CD4-positive, alpha-beta T cell (primary cell): ENCODE measurements at regions not wholly inside any gene's neighbourhood (a gene's known extent, or its start where the extent isn't known, plus 50 kb on each side); places are given as distances from the start of the nearest gene placed in this dataset.

ENCODE experiments used
- ATAC-seq: fragments of 200-7000 bp; cut with Tn5 transposase; one replicate; pipeline ENCODE4 v1.10.0; 2022; ENCODE audit warnings: mild to moderate bottlenecking; ENCODE audit not compliant: poor library complexity
- CTCF ChIA-PET: fragments of 350-600 bp; sonication (Branson Sonifier 250); formaldehyde crosslinking; loops from one replicate; lab custom pipeline; 2021; ENCODE audit warnings: antibody characterized with exemption, inconsistent platforms; lab: Charles Lee
- POLR2A ChIA-PET: fragments of 350-600 bp; sonication (Branson Sonifier 250); formaldehyde crosslinking; loops from one replicate; lab custom pipeline; 2021; ENCODE audit warnings: antibody characterized with exemption, inconsistent platforms; lab: Charles Lee
- DNase-seq, 14 experiments: peaks; one replicate each; pipeline ENCODE4 v3.0.0-alpha.2; 2013 to 2020; ENCODE audit warnings: mixed read lengths in 2 of 14
- H3K27ac ChIP-seq, 2 donors: one replicate each; pipeline versions ENCODE4 v1.5.1 to v1.7.0; 2013; ENCODE audit warnings: low read length in 2 of 2, low read depth in 1 of 2, mild to moderate bottlenecking in 1 of 2
- H3K27me3 ChIP-seq, 2 experiments: 1 replicate in 1 of 2; 2 replicates in 1 of 2; pipeline versions ENCODE4 v1.6.1 to v1.7.0; 2013; ENCODE audit warnings: low read length in 2 of 2, control low read depth in 1 of 2, mild to moderate bottlenecking in 1 of 2, moderate library complexity in 1 of 2; ENCODE audit not compliant: insufficient read depth in 2 of 2, control insufficient read depth in 1 of 2
- H3K36me3 ChIP-seq: one replicate; pipeline ENCODE4 v1.6.1; 2013; ENCODE audit warnings: low read length, control low read depth; ENCODE audit not compliant: insufficient read depth
- H3K4me1 ChIP-seq: one replicate; pipeline ENCODE4 v1.6.1; 2013; ENCODE audit warnings: low read length, control low read depth; ENCODE audit not compliant: insufficient read depth
- H3K4me3 ChIP-seq: one replicate; pipeline ENCODE4 v1.5.1; 2013; ENCODE audit warnings: mild to moderate bottlenecking, low read length, moderate library complexity
- H3K9me3 ChIP-seq, 2 experiments: 1 replicate in 1 of 2; 2 replicates in 1 of 2; pipeline versions ENCODE4 v1.6.1 to v1.7.0; 2013; ENCODE audit warnings: low read length in 2 of 2, mild to moderate bottlenecking in 2 of 2, control low read depth in 1 of 2, moderate library complexity in 1 of 2; ENCODE audit not compliant: control insufficient read depth in 1 of 2, insufficient read depth in 1 of 2
- H3K27ac Mint-ChIP-seq: one replicate; pipeline ENCODE4 v1.8.0; 2020; ENCODE audit warnings: mixed read lengths
- H3K27me3 Mint-ChIP-seq: one replicate; pipeline ENCODE4 v1.8.0; 2021; ENCODE audit warnings: mixed read lengths
- H3K36me3 Mint-ChIP-seq: one replicate; pipeline ENCODE4 v1.8.0; 2021; ENCODE audit warnings: low read depth, mixed read lengths
- H3K4me1 Mint-ChIP-seq: one replicate; pipeline ENCODE4 v1.8.0; 2021; ENCODE audit warnings: low read depth, mixed read lengths
- H3K4me3 Mint-ChIP-seq: one replicate; pipeline ENCODE4 v1.8.0; 2020; ENCODE audit warnings: mild to moderate bottlenecking, mixed read lengths
- H3K9me3 Mint-ChIP-seq: one replicate; pipeline ENCODE4 v1.8.0; 2020; ENCODE audit warnings: mixed read lengths
- CTCF ChIP-seq: fragments of 200-600 bp; IDR thresholded peaks from one replicate; pipeline ENCODE4 v1.8.0; 2022; ENCODE audit warnings: antibody characterized with exemption, mild to moderate bottlenecking
- intact Hi-C, 2 experiments: fragments of 100-400 bp; cut with DNase I in 1 of 2; cut with micrococcal nuclease in 1 of 2; formaldehyde crosslinking; loops; one replicate each; pipeline versions ENCODE4 v1.15.1 to v1.9.0; 2023 to 2025; cut with DNase I, micrococcal nuclease

DNA sequence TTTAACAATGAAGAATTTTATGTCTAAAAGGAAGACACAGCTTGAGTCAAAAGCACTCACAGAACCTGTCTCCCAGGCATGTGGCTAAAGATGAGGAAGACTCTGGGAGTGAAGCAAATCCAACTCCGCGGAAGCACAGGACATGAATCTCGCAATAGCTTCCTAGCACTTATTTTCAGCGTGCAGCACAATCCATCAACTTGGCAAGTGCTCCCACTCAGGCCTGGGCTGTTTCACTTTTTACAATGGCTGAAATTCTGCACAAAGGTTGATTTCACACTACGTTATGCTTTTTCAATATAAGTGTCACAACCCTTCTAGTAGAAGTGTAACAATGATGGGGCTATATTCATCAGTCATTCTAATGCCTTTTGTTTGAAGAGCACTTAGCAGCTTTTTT, 180.2 kb downstream of the XPNPEP1 start:
- Mint-ChIP-seq H3K9me3 (no peaks in the 10 kb centered on the region), H3K27me3 (peaks cover 29% of the 10 kb centered on the region), H3K36me3 (no peaks in the 10 kb centered on the region), H3K4me1 (no peaks in the 10 kb centered on the region), H3K27ac (no peak overlapping the region), H3K4me3 (no peak overlapping the region)
- intact Hi-C loops = no loop called here
- ATAC-seq = no peak
- POLR2A ChIA-PET = no interaction called here
- no peaks in the 10 kb centered on the region for H3K36me3 ChIP-seq
- no peak overlapping the region for H3K27ac ChIP-seq
- H3K27me3 ChIP-seq = no peaks in the 10 kb centered on the region
- no peak for TF ChIP-seq CTCF
- H3K4me1 ChIP-seq = no peaks in the 10 kb centered on the region
- H3K4me3 ChIP-seq = no peak overlapping the region
- no peak for DNase-seq
- CTCF ChIA-PET = no interaction called here
- no peaks in the 10 kb centered on the region for H3K9me3 ChIP-seq

- no peaks in the 10 kb centered on the region for H3K9me3 ChIP-seq
- Mint-ChIP-seq H3K4me3 (no peak overlapping the region), H3K9me3 (no peaks in the 10 kb centered on the region), H3K4me1 (no peaks in the 10 kb centered on the region), H3K27ac (no peak overlapping the region), H3K36me3 (no peaks in the 10 kb centered on the region), H3K27me3 (peaks cover 35% of the 10 kb centered on the region)
- no peak overlapping the region for H3K4me3 ChIP-seq
- no peaks in the 10 kb centered on the region for H3K36me3 ChIP-seq
- TF ChIP-seq CTCF = no peak
- ChIA-PET CTCF (no interaction called here), POLR2A (no interaction called here)
- DNase-seq (no peak), ATAC-seq (no peak)
- H3K4me1 ChIP-seq = no peaks in the 10 kb centered on the region
- intact Hi-C loops = no loop called here
- no peaks in the 10 kb centered on the region for H3K27me3 ChIP-seq
- H3K27ac ChIP-seq = no peak overlapping the region
These were observed 181.6 kb downstream of the XPNPEP1 start for GRCh38 chr10:109741712-109742111.

- peaks cover 29% of the 10 kb centered on the region for H3K27me3 Mint-ChIP-seq
- Histone ChIP-seq H3K9me3 (no peaks in the 10 kb centered on the region), H3K27ac (no peak overlapping the region), H3K27me3 (no peaks in the 10 kb centered on the region), H3K4me3 (no peak overlapping the region), H3K4me1 (no peaks in the 10 kb centered on the region), H3K36me3 (no peaks in the 10 kb centered on the region)
- H3K4me3 Mint-ChIP-seq = no peak overlapping the region
- H3K4me1 Mint-ChIP-seq = no peaks in the 10 kb centered on the region
- no peaks in the 10 kb centered on the region for H3K9me3 Mint-ChIP-seq
- no peak for ATAC-seq
- intact Hi-C loops = no loop called here
- DNase-seq = no peak
- no peak for TF ChIP-seq CTCF
- no peaks in the 10 kb centered on the region for H3K36me3 Mint-ChIP-seq
- ChIA-PET POLR2A (no interaction called here), CTCF (no interaction called here)
- H3K27ac Mint-ChIP-seq = no peak overlapping the region
These were observed 182.9 kb downstream of the XPNPEP1 start for GRCh38 chr10:109740436-109740835.
